PFSK-1 (cell line): ENCODE measurements at regions not wholly inside any gene's neighbourhood (a gene's known extent, or its start where the extent isn't known, plus 50 kb on each side); places are given as distances from the start of the nearest gene placed in this dataset.

Source experiments
- FOXP2 ChIP-seq: optimal IDR thresholded peaks from 2 replicates; pipeline ENCODE3; 2011; ENCODE audit warnings: borderline replicate concordance, control low read depth, inconsistent platforms; ENCODE audit not compliant: insufficient read depth; ENCODE audit errors: extremely low read length, extremely low read depth
- POLR2AphosphoS5 ChIP-seq: IDR thresholded peaks from 2 replicates; pipeline ENCODE4 v1.6.1; 2012; ENCODE audit warnings: low read depth, mild to moderate bottlenecking, control low read depth, low read length, moderate library complexity
- SIN3A ChIP-seq: IDR thresholded peaks from 2 replicates; pipeline ENCODE4 v1.6.1; 2012; ENCODE audit warnings: mild to moderate bottlenecking, low read length, moderate library complexity, borderline replicate concordance; ENCODE audit not compliant: insufficient read depth
- TAF1 ChIP-seq: IDR thresholded peaks from 2 replicates; pipeline ENCODE4 v1.6.1; 2012; ENCODE audit warnings: low read length, control low read depth, borderline replicate concordance; ENCODE audit not compliant: insufficient read depth
- TF ChIP-seq, protein P1 (sequence below), 2 experiments: IDR thresholded peaks; 2 replicates each; pipeline versions ENCODE4 v1.6.1 to v1.8.0; 2011 to 2012; ENCODE audit warnings: low read depth in 2 of 2, low read length in 2 of 2, control low read depth in 1 of 2, inconsistent platforms in 1 of 2, mild to moderate bottlenecking in 1 of 2, moderate library complexity in 1 of 2; ENCODE audit not compliant: insufficient read depth in 1 of 2

DNA sequence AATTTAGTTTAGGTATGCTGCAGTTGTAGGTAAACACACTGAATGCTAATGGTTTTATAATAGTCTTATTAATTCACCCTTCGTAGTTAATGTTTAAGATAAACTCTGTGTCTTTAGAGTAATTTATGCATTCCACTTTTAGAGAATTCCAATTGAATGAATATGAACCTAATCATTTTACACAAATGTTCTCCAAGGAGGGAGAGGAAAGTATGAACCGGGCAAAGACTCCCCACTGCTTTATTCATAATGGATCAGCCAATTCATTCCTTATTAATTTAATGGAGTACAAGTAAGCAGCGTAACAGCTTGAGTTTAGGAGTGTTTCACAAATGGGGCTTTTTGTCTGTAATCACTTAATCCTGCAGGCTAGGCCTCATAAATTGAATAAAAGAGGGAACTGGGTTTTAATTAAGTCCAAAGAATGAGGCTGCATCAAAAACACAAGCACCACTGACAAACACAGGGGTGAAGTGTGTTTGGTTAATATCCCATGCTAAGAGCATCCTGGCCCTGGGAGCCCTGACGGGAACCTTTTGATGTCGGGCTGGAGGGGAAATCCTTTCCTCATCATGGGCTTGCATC lies 375.7 kb upstream of the DYNLRB2 start:
- TF ChIP-seq, protein P1, sequence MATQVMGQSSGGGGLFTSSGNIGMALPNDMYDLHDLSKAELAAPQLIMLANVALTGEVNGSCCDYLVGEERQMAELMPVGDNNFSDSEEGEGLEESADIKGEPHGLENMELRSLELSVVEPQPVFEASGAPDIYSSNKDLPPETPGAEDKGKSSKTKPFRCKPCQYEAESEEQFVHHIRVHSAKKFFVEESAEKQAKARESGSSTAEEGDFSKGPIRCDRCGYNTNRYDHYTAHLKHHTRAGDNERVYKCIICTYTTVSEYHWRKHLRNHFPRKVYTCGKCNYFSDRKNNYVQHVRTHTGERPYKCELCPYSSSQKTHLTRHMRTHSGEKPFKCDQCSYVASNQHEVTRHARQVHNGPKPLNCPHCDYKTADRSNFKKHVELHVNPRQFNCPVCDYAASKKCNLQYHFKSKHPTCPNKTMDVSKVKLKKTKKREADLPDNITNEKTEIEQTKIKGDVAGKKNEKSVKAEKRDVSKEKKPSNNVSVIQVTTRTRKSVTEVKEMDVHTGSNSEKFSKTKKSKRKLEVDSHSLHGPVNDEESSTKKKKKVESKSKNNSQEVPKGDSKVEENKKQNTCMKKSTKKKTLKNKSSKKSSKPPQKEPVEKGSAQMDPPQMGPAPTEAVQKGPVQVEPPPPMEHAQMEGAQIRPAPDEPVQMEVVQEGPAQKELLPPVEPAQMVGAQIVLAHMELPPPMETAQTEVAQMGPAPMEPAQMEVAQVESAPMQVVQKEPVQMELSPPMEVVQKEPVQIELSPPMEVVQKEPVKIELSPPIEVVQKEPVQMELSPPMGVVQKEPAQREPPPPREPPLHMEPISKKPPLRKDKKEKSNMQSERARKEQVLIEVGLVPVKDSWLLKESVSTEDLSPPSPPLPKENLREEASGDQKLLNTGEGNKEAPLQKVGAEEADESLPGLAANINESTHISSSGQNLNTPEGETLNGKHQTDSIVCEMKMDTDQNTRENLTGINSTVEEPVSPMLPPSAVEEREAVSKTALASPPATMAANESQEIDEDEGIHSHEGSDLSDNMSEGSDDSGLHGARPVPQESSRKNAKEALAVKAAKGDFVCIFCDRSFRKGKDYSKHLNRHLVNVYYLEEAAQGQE (IDR thresholded peaks at IDR 0.05; ENCODE audit: insufficient read depth in 1 of 2, low read depth in 2 of 2, low read length in 2 of 2) = no peak
- no peak for TF ChIP-seq SIN3A
- TF ChIP-seq TAF1 = no peak
- TF ChIP-seq POLR2AphosphoS5 = no peak
- TF ChIP-seq FOXP2 = no peak

DNA sequence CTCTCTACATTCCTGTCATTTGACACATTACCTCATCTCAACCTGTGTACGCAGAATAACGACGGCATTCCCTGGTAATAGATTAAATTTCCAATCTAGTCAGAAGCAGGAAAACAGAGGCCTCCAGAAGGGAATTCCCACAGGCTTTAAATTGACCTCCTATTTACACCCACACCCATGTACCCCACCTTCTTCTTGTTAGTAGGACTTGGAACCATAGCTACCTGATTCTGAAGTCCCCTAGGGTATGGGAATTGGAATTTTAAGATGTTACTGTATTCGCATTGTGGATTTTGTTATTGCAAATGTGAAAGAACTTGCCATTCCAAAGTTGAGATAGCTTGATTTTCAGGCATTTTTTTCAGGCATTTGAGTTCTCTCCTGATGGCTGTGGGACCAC lies 377.5 kb upstream of the DYNLRB2 start:
- no peak for TF ChIP-seq SIN3A
- TF ChIP-seq, protein P1 (IDR thresholded peaks at IDR 0.05; ENCODE audit: insufficient read depth in 1 of 2, low read depth in 2 of 2, low read length in 2 of 2) = no peak
- TF ChIP-seq FOXP2 = no peak
- no peak for TF ChIP-seq TAF1
- no peak for TF ChIP-seq POLR2AphosphoS5

DNA sequence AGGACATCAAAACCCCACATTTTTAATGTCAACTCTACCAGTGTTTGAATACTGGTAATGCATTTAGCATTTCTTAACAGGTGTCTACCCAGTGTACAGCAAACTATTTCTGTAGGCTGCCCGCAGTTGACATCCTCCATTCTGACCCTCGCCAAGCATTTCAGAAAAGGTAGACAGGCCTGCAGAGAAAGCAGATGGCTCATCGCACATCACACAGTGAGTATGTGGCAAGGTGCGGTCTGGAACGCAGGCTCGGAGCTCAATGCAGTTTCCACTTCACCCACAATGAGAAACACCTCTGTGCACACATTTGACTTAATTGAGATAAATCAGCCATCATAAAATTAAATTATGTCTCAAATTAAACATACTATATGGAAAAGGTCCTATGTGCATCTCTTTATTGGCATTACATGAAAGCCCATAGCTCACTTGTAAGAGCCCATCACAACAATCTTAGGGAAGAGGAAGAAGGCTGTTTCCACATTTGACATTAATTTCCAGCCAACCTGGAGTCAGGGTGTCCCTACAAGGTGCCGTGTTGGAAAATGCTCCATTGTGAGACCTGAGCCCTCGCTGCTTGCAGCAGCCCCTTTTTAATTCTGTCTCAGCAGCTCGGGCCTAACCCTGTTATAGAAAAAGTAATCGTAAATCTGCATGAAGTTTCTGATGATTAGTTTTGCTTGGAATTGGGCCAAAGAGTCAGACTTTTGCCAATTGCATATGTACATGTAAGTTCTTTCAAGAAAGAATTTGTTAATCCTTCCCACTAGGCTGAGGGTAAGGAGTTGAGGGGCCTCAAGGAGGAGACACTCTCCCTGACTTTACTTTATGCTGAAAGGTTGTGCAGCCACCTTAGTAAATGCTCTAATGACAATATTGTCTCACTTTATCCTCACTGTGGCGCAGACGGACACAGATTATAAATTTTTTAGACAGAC lies 378.7 kb upstream of the DYNLRB2 start:
- TF ChIP-seq SIN3A (no peak), TAF1 (no peak), FOXP2 (no peak), POLR2AphosphoS5 (no peak)
- TF ChIP-seq, protein P1 (IDR thresholded peaks at IDR 0.05; ENCODE audit: insufficient read depth in 1 of 2, low read depth in 2 of 2, low read length in 2 of 2) = no peak

DNA sequence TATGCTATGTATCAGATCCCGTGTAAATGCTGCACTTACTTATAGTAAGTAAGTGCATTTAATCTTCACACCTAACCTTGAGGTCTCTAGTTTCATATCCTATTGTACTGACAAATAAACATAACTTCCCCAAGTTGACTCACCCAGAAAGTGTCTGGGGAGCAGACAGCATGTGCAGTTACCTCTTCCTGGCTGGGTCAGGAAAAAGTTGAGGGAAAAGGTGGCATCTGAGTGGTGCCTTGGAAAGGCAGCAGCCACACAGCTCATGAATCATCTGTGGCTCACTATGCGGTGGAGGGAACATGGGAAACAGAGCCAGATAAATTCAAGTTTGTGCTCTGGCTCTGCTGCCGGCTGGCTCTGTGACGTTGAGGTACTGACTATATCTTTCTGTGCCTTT lies 382.0 kb upstream of the DYNLRB2 start:
- TF ChIP-seq SIN3A (no peak), POLR2AphosphoS5 (no peak), TAF1 (no peak), FOXP2 (no peak)
- TF ChIP-seq, protein P1 (IDR thresholded peaks at IDR 0.05; ENCODE audit: insufficient read depth in 1 of 2, low read depth in 2 of 2, low read length in 2 of 2) = no peak
